ENCODE measurements at regions not wholly inside any gene's neighbourhood (a gene's known extent, or its start where the extent isn't known, plus 50 kb on each side); places are given as distances from the start of the nearest gene placed in this dataset.

DNA sequence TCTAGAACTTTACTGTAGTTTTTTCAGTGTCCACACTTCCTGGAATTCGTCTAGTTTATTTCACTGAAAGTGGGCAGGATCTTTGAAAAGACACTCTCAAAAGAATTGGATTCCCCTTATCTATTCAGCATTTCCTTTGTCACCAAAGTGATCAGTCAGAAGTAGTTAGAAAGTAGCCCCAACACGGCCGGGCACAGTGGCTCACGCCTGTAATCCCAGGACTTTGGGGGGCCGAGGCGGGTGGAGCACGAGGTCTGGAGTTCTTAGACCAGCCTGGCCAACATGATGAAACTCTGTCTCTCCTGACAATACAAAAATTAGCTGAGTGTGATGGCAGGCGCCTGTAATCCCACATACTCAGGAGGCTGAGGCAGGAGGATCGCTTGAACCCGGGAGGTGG, 69.0 kb upstream of the KMT2C start:
- no peak for TF ChIP-seq EZH2 (IDR thresholded peaks at IDR 0.05; ENCODE audit: insufficient read depth, poor library complexity, severe bottlenecking)
- TF ChIP-seq EZH2phosphoT487 (IDR thresholded peaks at IDR 0.05; ENCODE audit: insufficient read depth, low read depth): no peak
